B cell (primary cell): ENCODE measurements at regions not wholly inside any gene's neighbourhood (a gene's known extent, or its start where the extent isn't known, plus 50 kb on each side); places are given as distances from the start of the nearest gene placed in this dataset.

Experiments
- ATAC-seq: fragments of 200-7000 bp; cut with Tn5 transposase; one replicate; pipeline ENCODE4 v1.10.0; 2021; ENCODE audit warnings: low read depth, mild to moderate bottlenecking, moderate number of reproducible peaks, moderate library complexity
- CTCF ChIA-PET: fragments of 350-600 bp; sonication (Branson Sonifier 250); formaldehyde crosslinking; loops from one replicate; lab custom pipeline; 2021; ENCODE audit warnings: antibody characterized with exemption, inconsistent platforms; lab: Charles Lee
- POLR2A ChIA-PET: fragments of 350-600 bp; sonication (Branson Sonifier 250); formaldehyde crosslinking; loops from one replicate; lab custom pipeline; 2021; ENCODE audit warnings: antibody characterized with exemption; lab: Charles Lee
- DNase-seq: peaks from one replicate; pipeline ENCODE4 v3.0.0; 2013
- H2AFZ ChIP-seq: 2 replicates; pipeline ENCODE4 v1.6.1; 2012; ENCODE audit warnings: mild to moderate bottlenecking, low read depth, low read length; ENCODE audit not compliant: insufficient read depth, poor library complexity, severe bottlenecking
- H3K27ac ChIP-seq, 2 donors: 1 replicate in 1 of 2; 2 replicates in 1 of 2; pipeline ENCODE4 v1.5.1; 2012 to 2013; ENCODE audit warnings: low read length in 2 of 2, mild to moderate bottlenecking in 2 of 2, moderate library complexity in 1 of 2
- H3K27me3 ChIP-seq, 4 experiments: fragments of 200-600 bp in 1 of 4; sonication (generic) in 1 of 4; replicated peaks in 1 of 4; 1 replicate in 2 of 4; 2 replicates in 2 of 4; pipeline versions ENCODE4 v1.6.1 to v1.7.0; 2013 to 2016; ENCODE audit warnings: low read length in 3 of 4, mild to moderate bottlenecking in 2 of 4, mixed read lengths in 1 of 4, moderate library complexity in 1 of 4; ENCODE audit not compliant: insufficient read depth in 4 of 4, control insufficient read depth in 3 of 4; ENCODE audit errors: control extremely low read depth in 1 of 4
- H3K36me3 ChIP-seq, 2 experiments: replicated peaks in 1 of 2; 1 replicate in 1 of 2; 2 replicates in 1 of 2; pipeline versions ENCODE4 v1.6.1 to v1.7.1; 2013; ENCODE audit warnings: low read length in 1 of 2; ENCODE audit not compliant: insufficient read depth in 2 of 2, control insufficient read depth in 1 of 2; ENCODE audit errors: control extremely low read depth in 1 of 2, extremely low read depth in 1 of 2
- H3K4me1 ChIP-seq, 2 donors: fragments of 200-600 bp in 1 of 2; sonication (generic) in 1 of 2; 1 replicate in 1 of 2; 2 replicates in 1 of 2; pipeline versions ENCODE4 v1.5.1 to v1.6.1; 2013 to 2017; ENCODE audit warnings: low read length in 2 of 2; ENCODE audit not compliant: control insufficient read depth in 2 of 2, insufficient read depth in 2 of 2
- H3K4me2 ChIP-seq: replicated peaks from 2 replicates; pipeline ENCODE3; 2012; ENCODE audit warnings: mild to moderate bottlenecking, low read depth, low read length; ENCODE audit not compliant: poor library complexity, severe bottlenecking
- H3K4me3 ChIP-seq, 5 experiments: fragments of 200-600 bp in 1 of 5; sonication (generic) in 1 of 5; 1 replicate in 3 of 5; 2 replicates in 2 of 5; pipeline versions ENCODE4 v1.5.1 to v1.7.0; 2011 to 2016; ENCODE audit warnings: low read length in 4 of 5, mild to moderate bottlenecking in 4 of 5, low read depth in 2 of 5, control low read depth in 1 of 5, moderate library complexity in 1 of 5; ENCODE audit not compliant: insufficient read depth in 1 of 5; ENCODE audit errors: control extremely low read depth in 1 of 5, extremely low read depth in 1 of 5
- H3K79me2 ChIP-seq: fragments of 200-600 bp; sonication (generic); one replicate; pipeline ENCODE4 v1.6.0; 2016; ENCODE audit warnings: low read length; ENCODE audit not compliant: control insufficient read depth, insufficient read depth
- H3K9ac ChIP-seq: fragments of 200-600 bp; sonication (generic); 2 replicates; pipeline ENCODE4 v1.6.1; 2017; ENCODE audit warnings: mild to moderate bottlenecking, low read length, moderate library complexity
- H3K9me3 ChIP-seq, 3 donors: one replicate each; pipeline versions ENCODE4 v1.6.1 to v1.7.1; 2013; ENCODE audit warnings: low read length in 2 of 3; ENCODE audit not compliant: control insufficient read depth in 2 of 3, insufficient read depth in 1 of 3; ENCODE audit errors: control extremely low read depth in 1 of 3
- H4K20me1 ChIP-seq: 2 replicates; pipeline ENCODE4 v1.6.0; 2012; ENCODE audit warnings: mild to moderate bottlenecking, low read length; ENCODE audit not compliant: insufficient read depth, control insufficient read depth, poor library complexity, severe bottlenecking
- H3K27ac Mint-ChIP-seq: one replicate; pipeline ENCODE4 v1.8.0; 2021; ENCODE audit warnings: mixed read lengths
- H3K27me3 Mint-ChIP-seq: one replicate; pipeline ENCODE4 v1.8.0; 2021; ENCODE audit warnings: mixed read lengths
- H3K4me1 Mint-ChIP-seq: one replicate; pipeline ENCODE4 v1.8.0; 2021; ENCODE audit warnings: mixed read lengths
- H3K4me3 Mint-ChIP-seq: one replicate; pipeline ENCODE4 v1.8.0; 2021; ENCODE audit warnings: mixed read lengths
- H3K9me3 Mint-ChIP-seq: one replicate; pipeline ENCODE4 v1.8.0; 2022; ENCODE audit warnings: mixed read lengths; ENCODE audit not compliant: insufficient read depth
- EZH2 ChIP-seq: IDR thresholded peaks from 2 replicates; pipeline ENCODE4 v1.6.1; 2012; ENCODE audit warnings: borderline replicate concordance, low read depth, mild to moderate bottlenecking, moderate library complexity, low read length; ENCODE audit not compliant: insufficient read depth, poor library complexity, severe bottlenecking
- WGBS: methylation state at CpG from one replicate; pipeline ENCODE4 v1.1.5; 2013; ENCODE audit warnings: missing lambda C conversion rate; ENCODE audit not compliant: insufficient coverage; 5-methylcytosine and 5-hydroxymethylcytosine counted together
- intact Hi-C: fragments of 100-400 bp; cut with micrococcal nuclease; formaldehyde crosslinking; loops from one replicate; pipeline ENCODE4 v1.10.0; 2022
- TF ChIP-seq, protein P1 (sequence below): fragments of 200-600 bp; IDR thresholded peaks from one replicate; pipeline ENCODE4 v1.8.0; 2022; ENCODE audit warnings: antibody characterized with exemption, mild to moderate bottlenecking

DNA sequence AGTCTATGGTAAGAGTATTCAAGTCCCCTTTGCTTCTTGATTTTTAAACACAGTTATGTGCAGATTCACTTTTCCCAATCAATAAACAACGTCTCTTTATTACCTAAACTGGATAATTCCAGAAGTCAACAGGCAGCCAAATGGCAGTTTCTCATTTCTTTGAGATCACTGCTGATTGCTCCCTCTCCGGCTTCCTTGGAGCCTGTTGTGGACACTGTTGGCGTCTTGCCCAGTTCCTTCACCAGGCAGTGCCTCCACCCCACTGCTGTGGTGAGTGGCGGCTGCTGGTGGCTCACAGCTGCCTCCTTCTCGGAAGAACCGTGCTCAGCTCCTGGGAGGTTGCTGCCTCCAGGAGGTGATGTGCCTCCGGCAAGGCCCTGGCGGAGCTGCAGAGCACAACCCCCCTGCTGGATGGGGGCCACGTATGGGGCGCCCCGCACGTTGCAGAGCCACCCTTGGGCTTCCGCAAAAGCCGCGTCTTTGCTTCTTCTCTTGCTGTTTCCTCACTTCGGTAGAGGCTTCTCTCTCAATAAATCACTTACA lies 105.1 kb upstream of the CNKSR3 start:
- intact Hi-C loops: no loop called here
- ChIA-PET CTCF (no interaction called here), POLR2A (no interaction called here)
- Histone ChIP-seq H4K20me1 (no peaks in the 10 kb centered on the region), H3K4me3 (no peak overlapping the region), H3K36me3 (no peaks in the 10 kb centered on the region), H3K4me2 (no peak overlapping the region), H3K9me3 (no peaks in the 10 kb centered on the region), H2AFZ (no peak overlapping the region), H3K79me2 (no peaks in the 10 kb centered on the region), H3K27ac (no peak overlapping the region), H3K27me3 (no peaks in the 10 kb centered on the region), H3K4me1 (no peaks in the 10 kb centered on the region), H3K9ac (no peak overlapping the region)
- Mint-ChIP-seq H3K27me3 (peaks cover 6% of the 10 kb centered on the region), H3K4me1 (no peaks in the 10 kb centered on the region), H3K27ac (no peak overlapping the region), H3K4me3 (no peak overlapping the region), H3K9me3 (no peaks in the 10 kb centered on the region)
- 93% methylated on average over 15 of the region's 16 CpGs for WGBS
- no peak for DNase-seq
- TF ChIP-seq, protein P1, sequence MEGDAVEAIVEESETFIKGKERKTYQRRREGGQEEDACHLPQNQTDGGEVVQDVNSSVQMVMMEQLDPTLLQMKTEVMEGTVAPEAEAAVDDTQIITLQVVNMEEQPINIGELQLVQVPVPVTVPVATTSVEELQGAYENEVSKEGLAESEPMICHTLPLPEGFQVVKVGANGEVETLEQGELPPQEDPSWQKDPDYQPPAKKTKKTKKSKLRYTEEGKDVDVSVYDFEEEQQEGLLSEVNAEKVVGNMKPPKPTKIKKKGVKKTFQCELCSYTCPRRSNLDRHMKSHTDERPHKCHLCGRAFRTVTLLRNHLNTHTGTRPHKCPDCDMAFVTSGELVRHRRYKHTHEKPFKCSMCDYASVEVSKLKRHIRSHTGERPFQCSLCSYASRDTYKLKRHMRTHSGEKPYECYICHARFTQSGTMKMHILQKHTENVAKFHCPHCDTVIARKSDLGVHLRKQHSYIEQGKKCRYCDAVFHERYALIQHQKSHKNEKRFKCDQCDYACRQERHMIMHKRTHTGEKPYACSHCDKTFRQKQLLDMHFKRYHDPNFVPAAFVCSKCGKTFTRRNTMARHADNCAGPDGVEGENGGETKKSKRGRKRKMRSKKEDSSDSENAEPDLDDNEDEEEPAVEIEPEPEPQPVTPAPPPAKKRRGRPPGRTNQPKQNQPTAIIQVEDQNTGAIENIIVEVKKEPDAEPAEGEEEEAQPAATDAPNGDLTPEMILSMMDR: no peak
- no peak for TF ChIP-seq EZH2
- no peak for ATAC-seq

DNA sequence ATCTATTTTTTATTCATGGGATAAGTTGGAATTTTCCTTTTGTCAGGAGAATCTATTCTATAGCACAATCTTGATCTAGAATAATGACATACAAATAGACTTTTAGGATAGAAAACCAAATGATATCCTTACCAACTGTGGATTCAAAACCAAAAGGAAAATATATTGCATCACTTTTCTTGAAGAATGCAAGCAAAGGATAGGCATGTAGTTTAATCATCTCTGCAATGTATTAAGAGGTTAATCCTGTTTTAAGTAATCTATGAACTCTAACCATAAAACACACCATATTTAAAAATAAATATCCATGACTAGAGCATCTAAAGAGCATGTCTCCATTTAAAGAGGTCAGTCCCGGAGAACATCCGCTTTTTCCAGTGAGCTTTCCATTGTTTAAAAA lies 106.7 kb upstream of the CNKSR3 start:
- ATAC-seq (no peak), DNase-seq (no peak)
- Histone ChIP-seq H3K9me3 (no peaks in the 10 kb centered on the region), H3K36me3 (no peaks in the 10 kb centered on the region), H3K27me3 (no peaks in the 10 kb centered on the region), H3K9ac (no peak overlapping the region), H3K4me2 (no peak overlapping the region), H3K27ac (no peak overlapping the region), H4K20me1 (no peaks in the 10 kb centered on the region), H3K4me3 (no peak overlapping the region), H3K79me2 (no peaks in the 10 kb centered on the region), H3K4me1 (no peaks in the 10 kb centered on the region), H2AFZ (no peak overlapping the region)
- Mint-ChIP-seq H3K9me3 (no peaks in the 10 kb centered on the region), H3K4me1 (no peaks in the 10 kb centered on the region), H3K4me3 (no peak overlapping the region), H3K27ac (no peak overlapping the region), H3K27me3 (peaks cover 6% of the 10 kb centered on the region)
- ChIA-PET POLR2A (no interaction called here), CTCF (no interaction called here)
- TF ChIP-seq, protein P1: no peak
- no peak for TF ChIP-seq EZH2
- intact Hi-C loops: no loop called here
- WGBS: no CpG with 5 or more reads among the region's 2 CpGs
